ENCODE measurements at regions not wholly inside any gene's neighbourhood (a gene's known extent, or its start where the extent isn't known, plus 50 kb on each side); places are given as distances from the start of the nearest gene placed in this dataset.

DNA sequence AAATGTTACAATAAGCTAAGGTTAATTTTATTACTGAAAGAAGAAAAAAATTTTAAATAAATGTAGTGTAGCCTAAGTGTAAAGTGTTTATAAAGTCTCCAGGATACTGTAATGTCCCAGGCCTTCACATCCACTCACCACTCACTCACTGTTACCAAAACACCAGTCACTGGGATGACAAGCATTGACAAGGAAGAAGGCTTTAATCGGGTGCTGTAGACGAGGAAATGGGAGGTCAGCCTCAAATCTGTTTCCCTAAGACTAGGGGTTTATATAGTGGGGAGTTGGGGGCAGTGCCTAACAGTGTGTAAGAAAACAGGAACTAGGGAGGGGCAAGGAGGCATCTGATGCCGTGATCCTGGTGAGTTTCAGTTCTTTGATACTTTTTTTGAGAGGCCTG, 69.4 kb downstream of the CHRM3 start:
- no peak for TF ChIP-seq POLR2A (IDR thresholded peaks at IDR 0.05)
- TF ChIP-seq, protein P1, sequence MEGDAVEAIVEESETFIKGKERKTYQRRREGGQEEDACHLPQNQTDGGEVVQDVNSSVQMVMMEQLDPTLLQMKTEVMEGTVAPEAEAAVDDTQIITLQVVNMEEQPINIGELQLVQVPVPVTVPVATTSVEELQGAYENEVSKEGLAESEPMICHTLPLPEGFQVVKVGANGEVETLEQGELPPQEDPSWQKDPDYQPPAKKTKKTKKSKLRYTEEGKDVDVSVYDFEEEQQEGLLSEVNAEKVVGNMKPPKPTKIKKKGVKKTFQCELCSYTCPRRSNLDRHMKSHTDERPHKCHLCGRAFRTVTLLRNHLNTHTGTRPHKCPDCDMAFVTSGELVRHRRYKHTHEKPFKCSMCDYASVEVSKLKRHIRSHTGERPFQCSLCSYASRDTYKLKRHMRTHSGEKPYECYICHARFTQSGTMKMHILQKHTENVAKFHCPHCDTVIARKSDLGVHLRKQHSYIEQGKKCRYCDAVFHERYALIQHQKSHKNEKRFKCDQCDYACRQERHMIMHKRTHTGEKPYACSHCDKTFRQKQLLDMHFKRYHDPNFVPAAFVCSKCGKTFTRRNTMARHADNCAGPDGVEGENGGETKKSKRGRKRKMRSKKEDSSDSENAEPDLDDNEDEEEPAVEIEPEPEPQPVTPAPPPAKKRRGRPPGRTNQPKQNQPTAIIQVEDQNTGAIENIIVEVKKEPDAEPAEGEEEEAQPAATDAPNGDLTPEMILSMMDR (IDR thresholded peaks at IDR 0.05): no peak
- no peak for TF ChIP-seq POLR2AphosphoS5 (IDR thresholded peaks at IDR 0.05; ENCODE audit: insufficient read depth in 1 of 2, low read depth in 1 of 2)
- no peaks in the 10 kb centered on the region for H3K36me3 ChIP-seq
- H3K9me3 ChIP-seq: no peaks in the 10 kb centered on the region
- H3K27me3 ChIP-seq: no peaks in the 10 kb centered on the region
- H3K27ac ChIP-seq: no peak overlapping the region
- no peak overlapping the region for H3K4me3 ChIP-seq
- DNase-seq (ENCODE audit: extremely low spot score in 2 of 2): no peak
- no peaks in the 10 kb centered on the region for H3K4me1 ChIP-seq
- intact Hi-C loops (cut with DNase I): no loop called here

DNA sequence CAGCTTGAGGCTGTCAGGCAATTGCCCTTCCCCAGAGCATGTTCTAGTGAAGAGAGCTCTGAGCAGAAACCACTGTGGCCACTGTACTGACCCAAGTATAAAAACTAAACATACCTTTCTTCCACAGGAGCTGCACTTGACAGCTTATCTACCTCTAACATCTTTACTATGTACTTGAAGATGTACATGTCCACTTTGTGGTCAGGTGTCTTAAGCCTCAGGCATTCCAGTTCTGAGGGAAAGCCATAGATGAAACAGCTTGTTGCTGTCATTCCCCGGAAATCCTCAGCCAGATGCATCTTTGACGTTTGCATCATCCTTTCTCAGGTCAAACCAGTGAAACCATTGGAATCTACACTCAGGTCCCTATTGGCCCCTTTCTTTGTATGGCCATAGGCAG, 70.4 kb downstream of the CHRM3 start:
- H3K36me3 ChIP-seq: no peaks in the 10 kb centered on the region
- H3K9me3 ChIP-seq: no peaks in the 10 kb centered on the region
- H3K27ac ChIP-seq: no peak overlapping the region
- no peaks in the 10 kb centered on the region for H3K4me1 ChIP-seq
- TF ChIP-seq POLR2AphosphoS5 (IDR thresholded peaks at IDR 0.05; ENCODE audit: insufficient read depth in 1 of 2, low read depth in 1 of 2) (no peak), POLR2A (IDR thresholded peaks at IDR 0.05) (no peak)
- TF ChIP-seq, protein P1 (IDR thresholded peaks at IDR 0.05): no peak
- no peak for DNase-seq (ENCODE audit: extremely low spot score in 2 of 2)
- intact Hi-C loops (cut with DNase I): no loop called here
- no peaks in the 10 kb centered on the region for H3K27me3 ChIP-seq
- no peak overlapping the region for H3K4me3 ChIP-seq

DNA sequence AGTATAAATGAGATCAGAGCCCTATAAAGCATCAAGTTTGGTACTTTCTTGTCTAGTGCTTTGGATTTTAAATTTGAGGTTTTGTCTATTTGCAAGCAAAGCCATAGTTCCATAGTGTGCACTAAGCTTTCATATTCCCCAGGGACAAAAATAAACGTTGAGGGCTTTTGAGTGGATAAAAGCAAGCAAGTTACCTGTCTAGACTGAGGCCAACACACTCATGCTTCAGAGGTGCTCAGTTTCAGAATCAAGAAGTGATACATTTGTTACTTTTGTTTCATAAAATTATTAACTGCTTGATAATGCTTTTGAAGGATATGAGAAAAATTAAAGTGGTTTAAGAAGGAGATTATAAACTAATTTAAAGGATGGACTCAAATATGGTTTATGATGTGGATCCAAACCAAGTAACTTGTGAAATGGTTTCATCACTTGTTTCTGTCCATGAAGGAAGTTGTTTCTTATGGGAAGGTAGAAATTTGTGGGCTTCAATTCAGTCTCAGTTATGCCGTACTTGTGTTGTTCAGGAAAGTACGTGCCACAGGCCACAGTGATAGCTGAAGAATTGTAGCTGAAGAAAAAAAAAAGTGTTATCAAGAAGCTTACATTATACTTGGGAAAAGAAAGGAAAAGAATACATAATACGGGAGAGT, 71.2 kb downstream of the CHRM3 start:
- H3K27ac ChIP-seq: no peak overlapping the region
- no peaks in the 10 kb centered on the region for H3K9me3 ChIP-seq
- DNase-seq (ENCODE audit: extremely low spot score in 2 of 2): no peak
- TF ChIP-seq, protein P1 (IDR thresholded peaks at IDR 0.05): no peak
- TF ChIP-seq POLR2A (IDR thresholded peaks at IDR 0.05) (no peak), POLR2AphosphoS5 (IDR thresholded peaks at IDR 0.05; ENCODE audit: insufficient read depth in 1 of 2, low read depth in 1 of 2) (no peak)
- no peak overlapping the region for H3K4me3 ChIP-seq
- no peaks in the 10 kb centered on the region for H3K36me3 ChIP-seq
- no peaks in the 10 kb centered on the region for H3K27me3 ChIP-seq
- no peaks in the 10 kb centered on the region for H3K4me1 ChIP-seq
- intact Hi-C loops (cut with DNase I): no loop called here

DNA sequence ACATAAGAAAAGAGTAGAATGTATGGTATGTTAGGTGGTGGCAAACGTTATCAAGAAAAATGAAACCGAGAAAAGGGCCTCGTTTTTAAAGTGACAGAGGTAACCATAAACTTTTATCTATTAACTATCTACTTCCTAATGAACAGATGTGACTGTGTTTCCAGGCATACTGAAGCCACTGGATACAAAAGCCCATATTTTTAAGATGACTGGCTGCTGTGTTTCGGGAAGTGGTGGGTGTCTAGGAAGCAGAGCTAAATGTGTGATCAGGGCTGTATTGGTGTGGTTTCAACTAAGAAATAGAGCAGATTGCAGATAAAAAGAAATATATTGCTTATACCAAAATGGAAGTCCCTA, 71.8 kb downstream of the CHRM3 start:
- no peak overlapping the region for H3K27ac ChIP-seq
- H3K36me3 ChIP-seq: no peaks in the 10 kb centered on the region
- H3K4me3 ChIP-seq: no peak overlapping the region
- no peak for DNase-seq (ENCODE audit: extremely low spot score in 2 of 2)
- intact Hi-C loops (cut with DNase I): no loop called here
- H3K9me3 ChIP-seq: no peaks in the 10 kb centered on the region
- TF ChIP-seq POLR2AphosphoS5 (IDR thresholded peaks at IDR 0.05; ENCODE audit: insufficient read depth in 1 of 2, low read depth in 1 of 2) (no peak), POLR2A (IDR thresholded peaks at IDR 0.05) (no peak)
- H3K27me3 ChIP-seq: no peaks in the 10 kb centered on the region
- no peaks in the 10 kb centered on the region for H3K4me1 ChIP-seq

DNA sequence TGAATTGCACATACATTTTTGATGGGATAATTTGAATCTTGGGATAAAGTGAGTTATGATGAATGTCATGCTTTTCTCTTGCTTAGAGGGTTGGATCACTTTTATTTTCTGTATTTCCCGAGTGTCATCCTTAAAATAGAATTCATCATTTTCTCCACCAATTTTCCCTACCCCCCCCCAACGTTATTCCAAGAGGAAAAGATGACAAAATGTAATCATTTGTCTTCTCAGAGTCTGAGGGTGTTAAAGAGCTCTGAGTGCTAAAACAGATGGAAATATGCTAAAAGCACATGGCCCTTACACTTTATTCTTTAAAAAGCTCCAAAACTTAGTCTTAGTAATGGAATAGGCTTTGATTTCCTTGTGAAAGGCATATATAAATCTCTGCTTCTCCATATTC, 81.4 kb downstream of the CHRM3 start:
- H3K4me1 ChIP-seq: no peaks in the 10 kb centered on the region
- DNase-seq (ENCODE audit: extremely low spot score in 2 of 2): no peak
- H3K36me3 ChIP-seq: no peaks in the 10 kb centered on the region
- intact Hi-C loops (cut with DNase I): no loop called here
- TF ChIP-seq, protein P1 (IDR thresholded peaks at IDR 0.05): no peak
- TF ChIP-seq POLR2A (IDR thresholded peaks at IDR 0.05): no peak
- TF ChIP-seq POLR2AphosphoS5 (IDR thresholded peaks at IDR 0.05; ENCODE audit: insufficient read depth in 1 of 2, low read depth in 1 of 2): no peak
- H3K27me3 ChIP-seq: no peaks in the 10 kb centered on the region
- H3K4me3 ChIP-seq: no peak overlapping the region
- no peaks in the 10 kb centered on the region for H3K9me3 ChIP-seq
- H3K27ac ChIP-seq: no peak overlapping the region

Measured in vagina (tissue), 2 donors.